GM19372 (cell line): ENCODE measurements at regions not wholly inside any gene's neighbourhood (a gene's known extent, or its start where the extent isn't known, plus 50 kb on each side); places are given as distances from the start of the nearest gene placed in this dataset.

ENCODE experiments used
- ATAC-seq: cut with Tn5 transposase; IDR thresholded peaks from one replicate; pipeline ENCODE4 v1.9.1; 2021; ENCODE audit warnings: mild to moderate bottlenecking, low read depth, moderate library complexity; ENCODE audit not compliant: unreplicated experiment

DNA sequence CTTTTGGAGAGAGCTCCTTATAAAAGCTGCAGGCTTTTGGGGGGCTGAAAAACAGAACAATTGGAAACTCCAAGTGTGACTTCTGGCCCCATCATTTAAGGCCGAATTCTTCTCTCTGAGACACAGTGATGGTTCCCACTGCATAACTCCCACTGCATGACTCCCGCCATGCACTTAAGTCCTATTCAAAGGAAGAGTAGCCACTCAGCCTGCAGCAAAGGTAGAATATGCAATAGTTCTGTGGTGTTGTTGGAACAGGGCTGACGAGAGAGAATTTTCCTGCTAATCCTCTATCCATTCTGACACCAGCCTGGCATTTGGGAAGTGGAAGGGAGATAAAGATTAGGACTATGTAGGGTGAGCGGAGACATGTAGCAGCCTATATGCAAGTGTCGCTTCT, 185.6 kb upstream of the ZNF462 start:
- ATAC-seq, result no peak

DNA sequence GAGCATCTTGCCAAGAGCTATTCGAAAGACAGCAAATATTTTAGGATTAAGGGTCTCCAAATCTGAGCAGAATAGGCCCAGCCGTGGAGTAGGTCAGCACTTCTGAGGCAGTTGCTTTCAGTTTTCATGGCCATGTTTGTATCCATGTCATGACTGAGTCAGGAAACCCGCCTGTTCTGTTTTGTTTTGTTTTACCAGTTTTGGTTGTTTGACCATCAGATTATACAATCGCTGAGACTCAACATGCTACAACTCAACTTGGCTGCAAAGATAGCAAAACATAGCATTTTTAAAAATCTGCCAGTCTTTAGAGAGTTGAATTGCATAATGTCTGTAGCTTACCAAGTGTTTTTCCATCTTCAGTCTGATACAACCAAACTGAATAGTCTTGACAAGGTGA, 185.1 kb upstream of the ZNF462 start:
- ATAC-seq, result no peak

DNA sequence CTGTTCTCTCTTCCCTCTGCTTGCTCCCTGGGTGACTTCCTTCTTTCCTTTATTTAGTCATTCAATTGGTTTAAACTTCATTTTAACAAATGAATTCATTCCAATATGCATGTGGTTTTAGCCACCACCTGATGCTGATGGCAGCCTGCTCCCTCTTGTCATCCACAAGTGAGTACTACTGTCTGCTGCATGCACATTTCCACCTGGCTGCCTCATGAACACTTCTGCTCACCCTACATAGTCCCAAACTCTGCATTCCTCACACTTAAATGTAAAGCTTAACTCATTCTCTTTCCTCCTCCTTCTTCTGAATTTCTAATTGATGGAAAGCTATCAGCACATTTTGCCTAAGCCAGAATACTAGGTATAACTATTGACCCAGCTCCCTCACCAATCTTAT, 184.7 kb upstream of the ZNF462 start:
- ATAC-seq, result no peak

DNA sequence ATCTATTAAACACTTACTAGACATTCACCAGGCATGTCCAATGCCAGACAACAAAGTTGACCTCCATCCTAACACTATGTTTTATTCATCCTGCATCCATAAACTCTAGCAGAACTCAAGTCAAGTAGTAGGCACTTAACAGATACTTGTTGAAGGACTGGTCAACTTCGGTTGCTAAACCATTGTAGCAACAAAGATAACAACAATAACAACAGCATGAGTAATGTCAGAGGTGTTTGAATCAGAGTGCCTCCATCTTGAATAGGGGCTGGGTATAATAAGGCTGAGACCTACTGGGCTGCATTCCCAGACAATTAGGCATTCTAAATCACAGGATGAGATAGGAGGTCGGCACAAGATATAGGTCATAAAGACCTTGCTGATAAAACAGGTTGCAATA, 180.5 kb upstream of the ZNF462 start:
- no peak for ATAC-seq

DNA sequence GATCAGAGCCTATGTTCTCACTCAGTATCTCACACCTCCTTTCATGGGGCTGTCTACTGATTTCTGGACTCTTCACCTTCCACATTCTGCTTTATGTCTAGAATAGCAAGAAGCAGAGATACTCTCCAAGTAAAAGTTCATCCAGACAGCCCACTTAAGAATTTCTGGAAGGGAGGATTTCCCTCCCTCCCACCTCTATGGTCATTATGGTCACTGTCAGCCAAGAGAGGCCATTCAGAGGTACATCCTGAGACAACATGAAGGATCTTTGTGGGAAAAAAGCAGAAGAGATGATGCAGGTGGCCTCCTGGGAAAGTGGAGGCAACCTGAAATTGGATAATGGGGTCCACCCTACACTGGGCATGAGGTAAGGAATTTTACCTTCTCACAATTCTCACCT, 179.5 kb upstream of the ZNF462 start:
- no peak for ATAC-seq

DNA sequence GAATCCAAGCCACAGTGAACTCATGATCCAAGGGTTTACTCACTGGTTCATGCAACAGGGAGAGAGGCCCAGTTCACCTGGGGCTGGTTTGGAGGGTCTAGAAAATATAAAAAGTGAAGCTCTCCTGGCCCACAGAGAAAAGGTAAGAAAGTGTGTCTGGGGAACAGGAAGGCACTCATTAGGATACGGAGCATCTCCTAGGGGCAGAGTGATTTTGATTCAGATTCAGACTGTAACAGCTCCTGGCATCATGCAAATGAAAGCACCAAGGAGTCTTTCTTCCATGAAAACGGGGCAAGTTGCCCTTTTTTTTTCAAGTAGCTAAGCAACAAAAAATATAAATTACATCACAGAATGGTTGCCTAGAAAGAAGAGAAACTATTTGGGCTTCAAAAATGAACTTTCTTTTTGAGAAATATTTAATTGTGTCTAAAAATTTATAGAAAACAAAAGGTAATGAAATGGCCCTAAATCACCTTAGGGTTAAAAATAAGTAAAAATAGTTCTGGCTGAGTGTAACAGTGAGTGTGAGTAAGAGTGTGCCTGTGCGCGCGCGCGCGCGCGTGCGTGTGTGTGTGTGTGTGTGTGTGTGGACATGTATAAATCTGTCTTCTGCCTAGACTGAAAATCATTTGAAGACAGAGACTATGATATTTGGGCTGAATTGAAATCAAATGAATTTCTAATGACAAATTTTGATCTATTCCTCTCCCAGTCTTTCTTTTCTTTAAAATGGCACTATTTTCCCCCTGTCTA, 177.8 kb upstream of the ZNF462 start:
- ATAC-seq, result no peak

DNA sequence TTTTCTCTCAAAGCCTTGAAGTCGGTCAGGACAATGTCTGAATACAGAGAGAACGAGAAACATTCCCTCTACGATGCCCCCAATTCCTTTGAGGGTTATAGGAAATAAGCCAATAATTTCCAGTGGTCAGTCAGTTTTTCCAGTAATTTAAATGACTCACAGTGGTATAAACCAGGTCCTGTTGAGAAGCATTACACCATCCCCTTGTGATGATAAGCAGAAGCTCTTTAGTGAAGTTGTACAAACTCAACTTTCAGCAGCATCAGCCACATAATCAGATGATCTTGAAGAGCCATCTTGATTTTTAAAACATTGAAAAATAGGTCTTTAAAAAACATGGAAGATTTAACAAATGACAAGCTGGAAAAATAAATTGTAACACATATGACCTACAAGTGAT, 173.9 kb upstream of the ZNF462 start:
- ATAC-seq, result no peak

DNA sequence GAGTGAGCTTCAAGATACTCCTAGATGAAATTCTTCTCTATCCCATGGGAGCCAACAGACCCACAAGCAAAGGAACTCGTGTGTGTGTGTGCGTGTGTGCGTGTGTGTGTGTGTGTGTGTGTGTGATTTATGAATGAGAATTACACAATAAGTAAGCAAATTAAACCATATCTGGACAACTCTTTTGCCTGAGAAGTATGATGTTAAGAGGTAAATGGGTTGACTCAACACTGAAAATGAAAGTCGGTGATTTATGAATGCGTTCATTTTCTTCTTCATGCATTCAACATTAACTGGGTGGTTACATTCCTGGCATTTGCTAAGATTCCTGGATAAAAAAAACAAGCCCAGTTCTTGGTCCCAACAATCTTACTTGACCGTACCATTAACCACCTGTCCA, 171.3 kb upstream of the ZNF462 start:
- no peak for ATAC-seq

DNA sequence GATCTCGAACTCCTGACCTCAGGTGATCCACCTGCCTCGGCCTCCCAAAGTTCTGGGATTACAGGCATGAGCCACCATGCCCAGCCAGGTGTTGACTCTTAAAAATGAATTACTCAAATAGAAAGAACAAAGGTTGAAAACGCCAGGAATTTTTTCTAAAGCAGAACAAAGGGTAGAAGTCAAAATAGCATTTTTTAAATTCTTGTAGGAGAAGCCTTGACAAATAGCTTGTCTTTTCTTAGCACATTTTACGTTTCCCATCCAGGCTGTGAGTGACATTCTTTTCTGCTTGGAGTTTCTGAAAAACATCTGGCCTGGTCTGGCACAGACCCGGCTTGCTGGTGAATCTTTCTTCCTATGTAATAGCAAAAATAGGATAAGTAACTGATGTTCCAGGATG, 169.4 kb upstream of the ZNF462 start:
- no peak for ATAC-seq

DNA sequence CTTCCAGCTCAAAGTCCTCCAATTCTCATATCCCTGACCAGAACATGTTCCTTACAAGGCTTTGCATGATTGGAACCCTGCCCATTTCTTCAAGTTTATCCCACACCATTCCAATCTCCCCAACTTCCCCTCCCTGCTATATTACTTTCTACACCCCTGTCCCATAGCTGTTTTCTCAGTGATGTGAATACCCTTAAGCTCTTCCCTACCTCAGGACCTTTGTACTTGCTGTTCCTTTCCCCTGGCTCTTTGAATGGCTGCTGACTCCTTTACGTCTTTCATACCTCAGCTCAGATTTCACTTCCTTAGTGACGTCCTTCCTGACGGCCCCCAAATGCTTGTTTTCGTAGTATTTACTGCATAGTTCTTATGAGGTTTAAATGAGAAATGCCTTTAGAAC, 166.2 kb upstream of the ZNF462 start:
- ATAC-seq, result no peak

DNA sequence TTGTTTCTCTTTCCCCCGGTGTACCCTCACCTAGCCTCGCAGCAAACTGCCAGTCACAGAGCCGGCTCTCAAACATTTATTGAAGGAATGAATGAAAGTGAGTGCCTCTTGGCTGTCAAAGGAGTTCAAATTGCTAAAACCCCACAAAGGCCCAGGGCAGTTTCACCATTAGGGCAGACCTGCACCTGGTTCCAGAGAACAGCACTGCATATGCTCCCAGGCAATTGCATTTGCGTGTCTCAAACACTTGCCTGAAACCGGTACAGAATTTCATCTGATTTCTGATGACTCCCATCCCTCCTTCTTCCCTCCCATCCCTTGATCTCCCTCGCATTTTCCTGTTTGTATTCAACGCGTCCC, 165.6 kb upstream of the ZNF462 start:
- no peak for ATAC-seq

DNA sequence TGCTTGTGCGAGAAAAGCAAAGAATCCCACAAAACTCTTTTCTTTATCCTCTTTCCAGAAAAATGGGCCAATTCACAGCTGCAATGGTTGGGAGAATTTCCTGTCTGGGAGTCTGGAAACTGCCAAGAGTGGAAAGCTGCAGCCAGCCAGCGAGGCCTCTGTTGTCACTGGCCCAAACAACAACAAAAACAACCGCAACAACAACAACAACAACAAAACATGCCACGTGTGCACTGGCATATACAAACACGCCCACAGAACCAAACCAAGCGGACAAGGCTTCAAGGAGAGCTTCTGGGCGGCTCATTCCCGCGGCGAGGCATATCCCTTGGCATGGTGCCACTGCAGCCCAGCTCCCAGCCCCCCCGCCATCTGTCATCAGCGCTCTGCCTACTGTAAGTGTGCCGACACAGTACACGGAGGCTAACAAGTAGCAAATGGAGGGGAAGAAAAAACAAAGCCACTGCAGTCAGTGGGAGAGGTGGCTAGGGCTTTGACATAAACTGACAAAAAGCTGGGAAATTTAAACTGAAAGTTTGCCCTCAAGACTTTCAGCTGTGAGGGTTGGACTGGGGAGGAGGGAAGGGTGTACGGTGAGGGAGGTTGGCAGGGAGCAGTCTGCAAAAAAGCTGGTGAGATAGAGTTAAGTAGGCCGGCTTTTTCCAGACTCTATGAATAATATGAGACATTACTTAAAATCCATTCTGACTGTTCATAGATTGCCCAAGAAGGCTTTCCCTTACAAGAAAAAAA, 165.0 kb upstream of the ZNF462 start:
- ATAC-seq, result no peak

DNA sequence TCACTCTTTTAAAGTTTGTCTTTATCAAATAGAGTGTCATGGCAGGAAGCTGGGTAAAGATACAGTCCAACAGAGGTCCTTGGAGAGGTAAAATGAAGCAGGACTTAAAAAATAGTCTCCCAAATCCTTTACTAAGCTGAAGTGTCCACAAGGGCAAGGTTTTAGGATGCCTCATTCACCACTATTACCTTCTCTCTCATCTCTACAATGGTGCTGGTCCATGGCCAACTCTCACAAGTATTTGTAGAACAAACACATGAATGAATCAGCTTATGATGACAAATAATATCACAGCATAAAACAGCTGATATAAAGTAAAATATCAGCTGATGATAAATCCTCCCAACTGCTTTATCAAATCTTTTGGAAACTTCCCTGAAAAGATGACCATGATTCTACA, 162.3 kb upstream of the ZNF462 start:
- no peak for ATAC-seq

DNA sequence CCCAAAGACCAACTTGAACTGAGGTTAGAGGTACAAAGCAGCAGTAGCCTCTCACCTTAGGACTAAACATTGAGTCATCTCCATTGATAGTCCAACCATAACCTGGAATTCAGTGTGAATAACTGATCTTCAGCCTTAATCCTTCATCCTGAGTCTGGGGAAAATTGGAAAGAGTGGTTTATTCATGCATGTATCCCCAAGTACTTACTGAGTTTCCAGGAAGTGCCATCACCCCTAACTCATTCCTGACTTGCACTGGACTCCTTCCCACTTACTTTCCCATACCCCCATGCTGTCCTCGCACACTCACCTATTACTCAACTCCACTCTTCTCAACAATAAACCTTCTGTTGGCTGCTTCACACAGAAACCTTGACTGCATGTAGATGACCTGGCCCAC, 161.4 kb upstream of the ZNF462 start:
- ATAC-seq, result no peak

DNA sequence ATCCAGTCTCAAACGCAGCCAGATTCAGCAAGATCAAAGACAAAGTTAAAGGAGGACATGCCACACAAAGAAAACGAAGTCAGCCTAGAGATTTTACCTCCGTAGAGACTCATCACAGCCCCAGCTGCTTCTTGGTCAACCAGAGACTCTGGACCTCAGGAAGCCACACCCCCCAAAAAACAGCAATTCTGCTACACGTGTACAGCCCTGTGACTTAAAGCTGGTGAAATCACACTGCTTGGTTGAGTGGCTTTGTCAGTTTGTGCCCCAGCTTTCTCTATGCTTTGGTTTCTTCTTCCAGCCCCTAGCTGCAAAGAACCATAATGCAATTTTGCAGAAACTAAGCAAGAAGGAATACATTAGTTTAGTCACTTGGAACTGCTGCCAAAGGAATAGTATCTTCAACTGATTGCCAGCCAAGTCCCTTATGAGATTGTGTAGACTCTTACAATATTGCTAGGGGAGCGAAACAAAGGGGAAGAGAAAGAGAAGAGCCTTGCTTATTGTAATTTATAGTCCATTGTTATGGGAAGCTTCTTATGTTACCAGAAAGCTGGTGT, 158.8 kb upstream of the ZNF462 start:
- no peak for ATAC-seq

DNA sequence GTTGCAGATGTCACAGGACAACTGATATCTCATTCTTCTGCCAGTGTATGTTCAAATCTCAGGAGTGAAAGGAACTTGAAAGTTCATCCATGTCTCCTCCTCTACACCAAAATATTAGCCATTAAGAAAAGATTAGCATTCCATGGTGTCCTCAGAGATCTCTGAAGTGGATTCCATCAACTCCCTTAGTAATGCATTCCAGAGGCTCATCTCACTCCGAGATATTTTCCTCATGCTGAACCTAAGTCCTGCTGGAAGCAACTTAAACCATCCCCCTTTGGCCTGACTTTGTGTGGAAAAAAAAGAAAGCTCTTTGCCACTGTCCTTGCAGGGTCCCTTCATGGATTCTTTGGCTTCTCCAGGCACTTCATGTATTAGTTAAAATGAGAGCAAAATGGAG, 155.7 kb upstream of the ZNF462 start:
- ATAC-seq, result no peak

DNA sequence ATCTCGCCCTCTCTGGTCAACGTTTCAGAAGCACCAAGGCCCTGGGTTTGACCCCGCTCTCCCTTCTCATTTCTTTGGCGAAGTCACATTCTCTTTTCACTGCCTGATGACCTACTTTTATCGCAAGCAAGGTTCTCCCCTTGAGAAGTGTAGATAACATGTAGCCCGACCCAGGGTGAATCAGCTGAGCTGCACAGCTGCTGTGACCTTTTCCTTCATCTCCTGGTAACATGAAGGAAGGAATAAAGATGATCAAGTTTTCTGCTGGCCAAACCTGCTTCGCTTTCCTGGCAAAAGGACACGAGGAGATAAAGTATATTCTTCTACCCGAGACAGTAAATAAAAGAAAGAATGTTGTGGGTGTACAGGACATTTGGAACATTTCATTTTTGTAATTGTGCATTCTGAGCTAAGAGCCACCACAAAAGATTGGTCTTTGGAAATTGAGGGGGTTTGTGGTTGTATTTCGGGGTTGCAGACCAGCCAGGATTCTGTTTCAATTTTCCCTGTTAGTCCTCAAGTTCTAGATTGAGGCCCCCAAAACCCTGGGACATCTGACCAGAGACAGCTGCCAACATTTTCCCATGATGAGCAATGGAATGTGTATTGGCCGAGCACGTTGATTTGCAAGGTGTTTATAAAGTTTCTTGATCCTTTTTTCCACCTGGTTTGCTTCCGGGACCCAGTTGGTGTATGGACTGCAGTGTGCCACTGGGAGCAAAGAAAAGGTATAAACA, 155.1 kb upstream of the ZNF462 start:
- no peak for ATAC-seq

DNA sequence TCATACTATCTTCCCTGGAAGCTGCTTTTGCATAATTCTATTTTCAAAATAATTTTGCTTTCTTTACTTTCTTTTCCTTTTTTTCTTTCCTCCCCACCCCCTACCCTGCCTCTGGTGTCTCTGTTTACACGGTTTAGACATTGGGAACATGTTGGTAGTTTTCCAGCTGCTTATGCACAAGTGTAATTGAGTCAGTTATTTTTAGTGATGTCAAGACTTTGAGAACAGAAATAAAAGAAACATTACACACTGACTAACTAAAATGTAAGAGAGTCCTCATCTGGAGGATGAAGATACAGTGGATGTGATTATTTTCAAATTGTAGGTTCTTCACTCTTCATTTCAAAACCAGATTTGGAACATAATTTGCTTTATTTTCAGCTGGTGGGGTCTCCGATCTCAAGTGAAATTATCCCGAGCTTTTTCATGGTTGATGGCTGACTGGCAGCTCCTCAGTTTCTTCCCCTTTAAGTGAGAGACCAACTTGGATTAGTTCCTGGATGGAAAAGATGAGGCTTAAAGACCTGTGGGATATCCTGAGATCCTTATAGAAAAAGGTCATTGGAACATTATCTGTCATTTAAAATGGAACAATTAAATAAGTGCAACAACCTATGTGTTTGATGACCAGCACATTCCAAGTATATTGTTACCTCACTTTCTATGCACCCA, 154.4 kb upstream of the ZNF462 start:
- no peak for ATAC-seq

DNA sequence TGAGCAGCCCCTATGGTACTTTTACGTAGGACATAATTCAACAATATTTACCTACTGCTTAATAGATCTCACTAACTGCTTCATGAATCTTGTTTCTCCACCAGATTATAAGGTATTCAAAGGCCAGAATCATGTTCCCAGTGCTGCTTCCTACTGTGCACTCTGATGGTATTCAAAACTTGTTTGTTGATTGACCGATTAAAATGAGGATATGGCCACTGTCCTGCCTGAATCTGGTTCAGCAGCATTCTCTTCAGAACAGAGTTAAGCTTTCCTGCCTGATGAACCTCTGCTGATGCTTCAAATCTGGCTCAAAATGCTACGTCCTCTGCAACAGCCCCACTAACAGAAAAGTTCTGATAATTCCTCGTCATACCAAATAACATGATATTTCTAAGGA, 150.7 kb upstream of the ZNF462 start:
- ATAC-seq, result no peak

DNA sequence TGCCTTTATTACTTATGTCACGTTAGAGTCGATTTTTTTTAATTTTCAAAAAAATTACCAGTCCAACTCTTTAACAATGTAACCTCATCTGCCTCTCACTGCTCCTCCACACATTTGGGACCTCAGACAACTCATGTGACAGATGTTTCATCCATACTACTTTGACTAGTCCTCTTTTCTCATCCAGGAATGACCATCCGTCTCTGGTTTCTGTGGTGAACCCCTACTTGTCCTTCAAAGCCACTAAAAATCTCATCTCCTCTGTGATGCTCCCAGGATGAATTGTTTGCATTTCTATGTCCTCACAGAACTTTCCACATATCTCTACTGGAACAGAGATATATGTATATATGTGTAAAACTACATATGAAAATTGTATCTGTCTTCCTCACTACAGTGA, 149.8 kb upstream of the ZNF462 start:
- no peak for ATAC-seq

DNA sequence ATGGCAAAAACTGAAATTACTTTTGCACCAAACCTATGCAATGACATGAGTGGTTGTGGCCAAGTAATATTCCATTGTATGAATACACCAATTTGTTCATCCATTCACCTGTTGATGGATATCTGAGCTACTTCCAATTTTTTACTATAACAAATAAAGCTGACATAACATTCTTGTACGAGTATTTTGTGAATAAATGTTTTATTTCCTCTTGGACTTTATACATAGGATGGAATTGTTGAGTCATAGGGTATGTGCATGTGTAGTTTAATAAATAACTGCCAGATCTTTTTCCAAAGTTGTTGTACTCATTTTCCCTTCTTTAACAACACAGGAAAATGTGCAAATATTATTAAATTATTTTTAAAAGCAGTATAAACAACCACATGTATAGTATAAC, 146.1 kb upstream of the ZNF462 start:
- ATAC-seq, result no peak
